ENCODE measurements at regions not wholly inside any gene's neighbourhood (a gene's known extent, or its start where the extent isn't known, plus 50 kb on each side); places are given as distances from the start of the nearest gene placed in this dataset.

DNA sequence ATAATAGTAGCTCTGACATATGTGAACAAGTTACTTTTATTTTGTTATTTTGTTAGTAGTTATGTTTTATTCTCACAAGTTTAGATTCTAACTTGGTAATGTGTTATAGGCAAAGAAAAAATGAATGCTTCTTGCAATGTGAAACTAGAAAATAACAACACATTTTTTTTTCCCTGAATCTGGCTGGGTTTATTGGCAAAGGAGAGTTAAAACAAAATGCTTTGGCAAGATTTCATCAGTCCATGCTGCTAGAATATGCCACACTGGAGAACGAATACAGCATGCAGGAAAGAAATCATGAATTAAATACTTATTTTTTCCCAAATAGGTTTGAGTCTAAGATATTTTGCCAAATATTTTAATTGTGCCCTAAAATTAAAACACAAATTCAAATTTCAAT, 1048.1 kb upstream of the ACO1 start:
- POLR2A ChIA-PET, result no interaction called here
- Histone ChIP-seq H3K27me3 (ENCODE audit: control insufficient read depth in 2 of 2, insufficient read depth in 2 of 2, low read length in 2 of 2) (no peaks in the 10 kb centered on the region), H3K36me3 (ENCODE audit: control insufficient read depth, insufficient read depth, low read length) (no peaks in the 10 kb centered on the region), H2AFZ (ENCODE audit: low read depth, low read length) (no peak overlapping the region), H3K79me2 (ENCODE audit: control insufficient read depth, insufficient read depth, low read length) (no peaks in the 10 kb centered on the region), H3K4me2 (ENCODE audit: insufficient read depth, low read length) (no peak overlapping the region), H3K4me3 (no peak overlapping the region), H3K9ac (ENCODE audit: insufficient read depth in 1 of 2, low read depth in 2 of 2, low read length in 2 of 2) (no peak overlapping the region), H3K9me1 (ENCODE audit: control insufficient read depth, insufficient read depth, low read length) (no peaks in the 10 kb centered on the region), H3K4me1 (replicated peaks in 1 of 2; ENCODE audit: control insufficient read depth in 2 of 2, insufficient read depth in 2 of 2, low read length in 2 of 2) (no peaks in the 10 kb centered on the region), H3K9me3 (replicated peaks; ENCODE audit: control insufficient read depth, insufficient read depth, low read depth, low read length) (no peaks in the 10 kb centered on the region), H4K20me1 (replicated peaks; ENCODE audit: control insufficient read depth, insufficient read depth, low read length) (no peaks in the 10 kb centered on the region), H3K27ac (ENCODE audit: extremely low read depth, low read depth, low read length) (no peak overlapping the region)
- in situ Hi-C loops (cut with MboI) (no loop called here), intact Hi-C loops (cut with micrococcal nuclease) (no loop called here)
- no peak for TF ChIP-seq HDAC3 (IDR thresholded peaks at IDR 0.05; ENCODE audit: borderline replicate concordance, partially characterized antibody)
- TF ChIP-seq CBX3 (IDR thresholded peaks at IDR 0.05; ENCODE audit: borderline replicate concordance in 1 of 2, low read length in 2 of 2), result no peak
- no peak for TF ChIP-seq GABPB1 (CRISPR knock-in tag; IDR thresholded peaks at IDR 0.05)
- DNase-seq (ENCODE audit: extremely low read depth in 1 of 4, low spot score in 3 of 4) (no peak), FAIRE-seq (no peak), ATAC-seq (no peak)
- no TSS peak for BruUV-seq (replicated peaks)
- CTCF ChIA-PET (ENCODE audit: low intra/inter-chr PET ratio), result no interaction called here
- no CpG with 5 or more reads among the region's 1 CpG for WGBS (ENCODE audit: insufficient coverage, low coverage, missing lambda C conversion rate)

DNA sequence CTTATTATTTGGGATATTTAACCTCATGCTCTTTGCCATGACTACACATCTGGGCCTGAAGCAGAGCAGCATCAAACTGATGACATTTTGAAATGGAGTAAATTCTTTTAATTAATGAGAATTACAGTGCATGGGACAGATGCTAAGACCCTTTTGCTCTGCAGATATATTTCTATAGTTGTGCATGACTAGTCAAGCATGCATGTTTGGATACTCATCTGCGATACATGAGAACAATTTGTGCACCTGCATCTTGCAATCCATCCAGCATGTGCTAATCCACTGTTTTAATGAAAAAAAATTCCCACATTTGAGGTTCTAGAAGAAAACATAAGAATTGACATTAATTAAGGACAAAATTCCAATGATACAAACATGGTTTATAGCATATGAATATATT, 1047.6 kb upstream of the ACO1 start:
- FAIRE-seq (no peak), ATAC-seq (no peak), DNase-seq (ENCODE audit: extremely low read depth in 1 of 4, low spot score in 3 of 4) (no peak)
- Histone ChIP-seq H3K4me2 (ENCODE audit: insufficient read depth, low read length) (no peak overlapping the region), H3K27ac (ENCODE audit: extremely low read depth, low read depth, low read length) (no peak overlapping the region), H3K9me3 (replicated peaks; ENCODE audit: control insufficient read depth, insufficient read depth, low read depth, low read length) (no peaks in the 10 kb centered on the region), H3K9me1 (ENCODE audit: control insufficient read depth, insufficient read depth, low read length) (no peaks in the 10 kb centered on the region), H3K36me3 (ENCODE audit: control insufficient read depth, insufficient read depth, low read length) (no peaks in the 10 kb centered on the region), H4K20me1 (replicated peaks; ENCODE audit: control insufficient read depth, insufficient read depth, low read length) (no peaks in the 10 kb centered on the region), H3K9ac (ENCODE audit: insufficient read depth in 1 of 2, low read depth in 2 of 2, low read length in 2 of 2) (no peak overlapping the region), H3K4me3 (no peak overlapping the region), H2AFZ (ENCODE audit: low read depth, low read length) (no peak overlapping the region), H3K79me2 (ENCODE audit: control insufficient read depth, insufficient read depth, low read length) (no peaks in the 10 kb centered on the region), H3K27me3 (ENCODE audit: control insufficient read depth in 2 of 2, insufficient read depth in 2 of 2, low read length in 2 of 2) (no peaks in the 10 kb centered on the region), H3K4me1 (replicated peaks in 1 of 2; ENCODE audit: control insufficient read depth in 2 of 2, insufficient read depth in 2 of 2, low read length in 2 of 2) (no peaks in the 10 kb centered on the region)
- WGBS (ENCODE audit: insufficient coverage, low coverage, missing lambda C conversion rate), result no CpG with 5 or more reads among the region's 1 CpG
- no peak for TF ChIP-seq ETV5 (CRISPR knock-in tag; IDR thresholded peaks at IDR 0.05; ENCODE audit: low read depth)
- TF ChIP-seq ZNF41 (CRISPR knock-in tag; conservative IDR thresholded peaks at IDR 0.05), result no peak
- TF ChIP-seq ARHGAP35 (IDR thresholded peaks at IDR 0.05; ENCODE audit: partially characterized antibody), result no peak
- no peak for TF ChIP-seq KLF16 (IDR thresholded peaks at IDR 0.05)
- no peak for TF ChIP-seq NR1H2 (CRISPR knock-in tag; IDR thresholded peaks at IDR 0.05)
- TF ChIP-seq ZNF24 (IDR thresholded peaks at IDR 0.05), result no peak
- CTCF ChIA-PET (ENCODE audit: low intra/inter-chr PET ratio), result no interaction called here
- POLR2A ChIA-PET, result no interaction called here
- BruUV-seq (replicated peaks), result no TSS peak
- in situ Hi-C loops (cut with MboI) (no loop called here), intact Hi-C loops (cut with micrococcal nuclease) (no loop called here)

All from K562 (cell line).